ENCODE measurements at regions not wholly inside any gene's neighbourhood (a gene's known extent, or its start where the extent isn't known, plus 50 kb on each side); places are given as distances from the start of the nearest gene placed in this dataset.

GRCh38 chr18:34352385-34353163, 127.9 kb upstream of the NOL4 start:
- DNase-seq (peak in 1 of 5 donors; percentile 11), FAIRE-seq (no peak)
- TF ChIP-seq, protein P1, sequence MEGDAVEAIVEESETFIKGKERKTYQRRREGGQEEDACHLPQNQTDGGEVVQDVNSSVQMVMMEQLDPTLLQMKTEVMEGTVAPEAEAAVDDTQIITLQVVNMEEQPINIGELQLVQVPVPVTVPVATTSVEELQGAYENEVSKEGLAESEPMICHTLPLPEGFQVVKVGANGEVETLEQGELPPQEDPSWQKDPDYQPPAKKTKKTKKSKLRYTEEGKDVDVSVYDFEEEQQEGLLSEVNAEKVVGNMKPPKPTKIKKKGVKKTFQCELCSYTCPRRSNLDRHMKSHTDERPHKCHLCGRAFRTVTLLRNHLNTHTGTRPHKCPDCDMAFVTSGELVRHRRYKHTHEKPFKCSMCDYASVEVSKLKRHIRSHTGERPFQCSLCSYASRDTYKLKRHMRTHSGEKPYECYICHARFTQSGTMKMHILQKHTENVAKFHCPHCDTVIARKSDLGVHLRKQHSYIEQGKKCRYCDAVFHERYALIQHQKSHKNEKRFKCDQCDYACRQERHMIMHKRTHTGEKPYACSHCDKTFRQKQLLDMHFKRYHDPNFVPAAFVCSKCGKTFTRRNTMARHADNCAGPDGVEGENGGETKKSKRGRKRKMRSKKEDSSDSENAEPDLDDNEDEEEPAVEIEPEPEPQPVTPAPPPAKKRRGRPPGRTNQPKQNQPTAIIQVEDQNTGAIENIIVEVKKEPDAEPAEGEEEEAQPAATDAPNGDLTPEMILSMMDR (IDR thresholded peaks at IDR 0.05; ENCODE audit: borderline replicate concordance, extremely low read depth, insufficient read depth) = no peak
- Histone ChIP-seq H3K9ac (ENCODE audit: low read length in 3 of 3) (no peak overlapping the region), H3K36me3 (ENCODE audit: control insufficient read depth in 2 of 3, insufficient read depth in 3 of 3, low read length in 3 of 3) (no peaks in the 10 kb centered on the region), H3K27ac (ENCODE audit: low read depth in 2 of 2, low read length in 2 of 2) (no peak overlapping the region), H3K4me3 (ENCODE audit: low read length in 3 of 3) (no peak overlapping the region), H3K4me1 (ENCODE audit: control insufficient read depth in 2 of 3, insufficient read depth in 2 of 3, low read depth in 1 of 3, low read length in 3 of 3) (no peaks in the 10 kb centered on the region), H3K27me3 (ENCODE audit: control insufficient read depth, insufficient read depth, low read length) (no peaks in the 10 kb centered on the region), H3K9me3 (ENCODE audit: control insufficient read depth in 2 of 3, insufficient read depth in 1 of 3, low read length in 3 of 3) (no peaks in the 10 kb centered on the region)
- intact Hi-C loops (cut with DNase I) = no loop called here

DNA sequence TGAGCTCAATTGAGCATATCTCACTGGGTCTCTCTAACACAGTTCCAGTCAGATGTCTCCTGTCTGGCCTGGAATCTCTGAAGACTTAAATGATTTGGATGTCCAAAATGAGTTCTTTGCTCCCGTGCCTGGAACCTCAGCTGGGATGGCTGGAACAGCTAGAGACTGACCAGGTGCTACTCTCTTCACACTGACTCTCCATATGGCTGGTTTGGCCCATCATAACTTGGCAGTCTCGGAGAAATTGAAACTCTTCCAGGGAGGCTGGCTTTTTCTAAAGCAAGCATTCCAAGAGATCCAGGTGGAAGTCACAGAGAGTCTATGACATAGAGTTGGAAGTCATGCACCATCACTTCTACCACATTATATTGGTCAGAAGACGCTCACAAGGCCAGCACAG, 129.6 kb upstream of the NOL4 start:
- no peak overlapping the region for H3K4me3 ChIP-seq (ENCODE audit: low read length in 3 of 3)
- H3K27ac ChIP-seq (ENCODE audit: low read depth in 2 of 2, low read length in 2 of 2) = no peak overlapping the region
- FAIRE-seq = no peak
- DNase-seq = no peak
- intact Hi-C loops (cut with DNase I) = no loop called here
- no peaks in the 10 kb centered on the region for H3K9me3 ChIP-seq (ENCODE audit: control insufficient read depth in 2 of 3, insufficient read depth in 1 of 3, low read length in 3 of 3)
- TF ChIP-seq, protein P1 (IDR thresholded peaks at IDR 0.05; ENCODE audit: borderline replicate concordance, extremely low read depth, insufficient read depth) = no peak
- no peak overlapping the region for H3K9ac ChIP-seq (ENCODE audit: low read length in 3 of 3)
- no peaks in the 10 kb centered on the region for H3K27me3 ChIP-seq (ENCODE audit: control insufficient read depth, insufficient read depth, low read length)
- H3K4me1 ChIP-seq (ENCODE audit: control insufficient read depth in 2 of 3, insufficient read depth in 2 of 3, low read depth in 1 of 3, low read length in 3 of 3) = no peaks in the 10 kb centered on the region
- no peaks in the 10 kb centered on the region for H3K36me3 ChIP-seq (ENCODE audit: control insufficient read depth in 2 of 3, insufficient read depth in 3 of 3, low read length in 3 of 3)

DNA sequence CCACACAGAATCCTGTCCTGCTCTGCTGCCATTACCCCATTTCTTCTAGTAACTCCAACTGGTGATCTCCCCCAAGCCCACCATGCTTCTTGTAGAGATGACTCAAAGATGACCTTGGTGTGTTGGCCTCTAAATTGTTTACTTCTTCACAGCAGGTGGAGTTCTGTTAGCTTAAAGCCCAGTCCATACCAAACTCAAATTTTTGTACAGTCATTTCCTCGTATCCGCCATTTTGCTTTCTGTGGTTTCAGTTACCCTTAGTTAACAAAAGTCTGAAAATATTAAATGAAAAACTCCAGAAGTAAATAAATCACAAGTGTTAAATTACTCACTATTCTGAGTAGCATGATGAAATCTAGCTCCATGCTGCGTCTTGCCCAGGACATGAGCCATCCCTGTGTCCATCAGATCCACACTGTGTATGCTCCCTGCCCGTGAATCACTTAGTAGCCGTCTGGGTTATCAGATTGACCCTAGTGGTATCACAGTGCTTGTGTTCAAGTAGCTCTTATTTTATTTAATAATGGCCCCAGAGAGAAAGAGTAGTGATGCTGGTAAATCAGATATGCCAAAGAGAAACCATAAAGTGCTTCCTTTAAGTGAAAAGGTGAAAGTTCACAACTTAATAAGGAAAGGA, 133.3 kb upstream of the NOL4 start:
- H3K4me1 ChIP-seq (ENCODE audit: control insufficient read depth in 2 of 3, insufficient read depth in 2 of 3, low read depth in 1 of 3, low read length in 3 of 3) = no peaks in the 10 kb centered on the region
- no peaks in the 10 kb centered on the region for H3K36me3 ChIP-seq (ENCODE audit: control insufficient read depth in 2 of 3, insufficient read depth in 3 of 3, low read length in 3 of 3)
- H3K4me3 ChIP-seq (ENCODE audit: low read length in 3 of 3) = no peak overlapping the region
- intact Hi-C loops (cut with DNase I) = no loop called here
- no peak overlapping the region for H3K9ac ChIP-seq (ENCODE audit: low read length in 3 of 3)
- TF ChIP-seq, protein P1 (IDR thresholded peaks at IDR 0.05; ENCODE audit: borderline replicate concordance, extremely low read depth, insufficient read depth) = no peak
- H3K27ac ChIP-seq (ENCODE audit: low read depth in 2 of 2, low read length in 2 of 2) = no peak overlapping the region
- FAIRE-seq (no peak), DNase-seq (no peak)
- H3K27me3 ChIP-seq (ENCODE audit: control insufficient read depth, insufficient read depth, low read length) = no peaks in the 10 kb centered on the region
- no peaks in the 10 kb centered on the region for H3K9me3 ChIP-seq (ENCODE audit: control insufficient read depth in 2 of 3, insufficient read depth in 1 of 3, low read length in 3 of 3)

Data from kidney (tissue), 13 donors.